Activated CD4-positive, alpha-beta T cell treated with anti-CD3 and anti-CD28 coated beads, Interleukin-2, amount 50 U/mL, for 1 hour (primary cell): ENCODE measurements at regions not wholly inside any gene's neighbourhood (a gene's known extent, or its start where the extent isn't known, plus 50 kb on each side); places are given as distances from the start of the nearest gene placed in this dataset.

Source experiments
- DNase-seq: peaks from one replicate; pipeline ENCODE4 v3.0.0-alpha.2; 2020

- DNase-seq: no peak
Measured at GRCh38 chr13:74645586-74645985, 511.4 kb upstream of the KLF12 start.

- no peak for DNase-seq
Measured at GRCh38 chr13:74644229-74644628, 510.0 kb upstream of the KLF12 start.

- no peak for DNase-seq
Measured at GRCh38 chr13:74641586-74641985, 507.4 kb upstream of the KLF12 start.

GRCh38 chr13:74633734-74634133, 499.5 kb upstream of the KLF12 start:
- no peak for DNase-seq

- no peak for DNase-seq
Measured at GRCh38 chr13:74629985-74630384, 495.8 kb upstream of the KLF12 start.

- no peak for DNase-seq
Measured at GRCh38 chr13:74625541-74625940, 491.3 kb upstream of the KLF12 start.

GRCh38 chr13:74623761-74624160, 489.6 kb upstream of the KLF12 start:
- no peak for DNase-seq

GRCh38 chr13:74622284-74622683, 488.1 kb upstream of the KLF12 start:
- no peak for DNase-seq

GRCh38 chr13:74620711-74621110, 486.5 kb upstream of the KLF12 start:
- DNase-seq: no peak

GRCh38 chr13:74620308-74620707, 486.1 kb upstream of the KLF12 start:
- DNase-seq: no peak

GRCh38 chr13:74597526-74597925, 463.3 kb upstream of the KLF12 start:
- DNase-seq: no peak

GRCh38 chr13:74596691-74597090, 462.5 kb upstream of the KLF12 start:
- no peak for DNase-seq

- no peak for DNase-seq
Measured at GRCh38 chr13:74593688-74594087, 459.5 kb upstream of the KLF12 start.

- no peak for DNase-seq
Measured at GRCh38 chr13:74586847-74587246, 452.6 kb upstream of the KLF12 start.

- no peak for DNase-seq
Measured at GRCh38 chr13:74576420-74576819, 442.2 kb upstream of the KLF12 start.

GRCh38 chr13:74575729-74576125, 441.5 kb upstream of the KLF12 start:
- peak; percentile 30 for DNase-seq

- no peak for DNase-seq
Measured at GRCh38 chr13:74574964-74575728, 440.9 kb upstream of the KLF12 start.

GRCh38 chr13:74573654-74574053, 439.4 kb upstream of the KLF12 start:
- no peak for DNase-seq

GRCh38 chr13:74571811-74572210, 437.6 kb upstream of the KLF12 start:
- no peak for DNase-seq

GRCh38 chr13:74570834-74571233, 436.6 kb upstream of the KLF12 start:
- no peak for DNase-seq

- DNase-seq: no peak
Measured at GRCh38 chr13:74570046-74570445, 435.8 kb upstream of the KLF12 start.

- no peak for DNase-seq
Measured at GRCh38 chr13:74569251-74569650, 435.0 kb upstream of the KLF12 start.

GRCh38 chr13:74567485-74567884, 433.3 kb upstream of the KLF12 start:
- DNase-seq: no peak

- DNase-seq: no peak
Measured at GRCh38 chr13:74562381-74562780, 428.2 kb upstream of the KLF12 start.

- no peak for DNase-seq
Measured at GRCh38 chr13:74561155-74561554, 427.0 kb upstream of the KLF12 start.
